ENCODE measurements at regions not wholly inside any gene's neighbourhood (a gene's known extent, or its start where the extent isn't known, plus 50 kb on each side); places are given as distances from the start of the nearest gene placed in this dataset.

- Histone ChIP-seq H3K27ac (ENCODE audit: low read depth, low read length) (no peak overlapping the region), H3K4me2 (ENCODE audit: low read depth, low read length, poor library complexity, severe bottlenecking) (no peak overlapping the region), H3K4me3 (ENCODE audit: insufficient read depth, low read length, poor library complexity, severe bottlenecking) (no peak overlapping the region)
Observed at GRCh38 chr12:45131506-45131905, 80.6 kb upstream of the DBX2 start.

GRCh38 chr12:45138609-45139008 lies 77.3 kb upstream of the ANO6 start:
- Histone ChIP-seq H2AFZ (ENCODE audit: low read depth, low read length, severe bottlenecking) (no peak overlapping the region), H3K9ac (ENCODE audit: low read length) (no peak overlapping the region), H3F3A (ENCODE audit: insufficient read depth) (no peaks in the 10 kb centered on the region), H3K27ac (ENCODE audit: low read depth, low read length) (no peak overlapping the region), H4K20me1 (ENCODE audit: low read depth, low read length) (no peaks in the 10 kb centered on the region), H3K9me2 (replicated peaks; ENCODE audit: insufficient read depth, low read length) (no peaks in the 10 kb centered on the region), H3K4me2 (ENCODE audit: low read depth, low read length, poor library complexity, severe bottlenecking) (no peak overlapping the region), H3K27me3 (ENCODE audit: low read length) (no peaks in the 10 kb centered on the region), H3K79me2 (ENCODE audit: insufficient read depth, low read length) (no peaks in the 10 kb centered on the region), H3K36me3 (ENCODE audit: low read length) (no peaks in the 10 kb centered on the region), H3K9me3 (ENCODE audit: insufficient read depth, low read length) (no peaks in the 10 kb centered on the region), H3K4me3 (ENCODE audit: insufficient read depth, low read length, poor library complexity, severe bottlenecking) (no peak overlapping the region)
- no peak for TF ChIP-seq EZH2phosphoT487 (conservative IDR thresholded peaks at IDR 0.05; ENCODE audit: low read length)
- TF ChIP-seq CTCF (IDR thresholded peaks at IDR 0.05; ENCODE audit: insufficient read depth, low read length, poor library complexity, severe bottlenecking): no peak

More at GRCh38 chr12:45131506-45131905, 80.6 kb upstream of the DBX2 start:
- Histone ChIP-seq H3K27me3 (ENCODE audit: low read length) (no peaks in the 10 kb centered on the region), H3K79me2 (ENCODE audit: insufficient read depth, low read length) (no peaks in the 10 kb centered on the region), H2AFZ (ENCODE audit: low read depth, low read length, severe bottlenecking) (no peak overlapping the region), H3F3A (ENCODE audit: insufficient read depth) (no peaks in the 10 kb centered on the region), H4K20me1 (ENCODE audit: low read depth, low read length) (no peaks in the 10 kb centered on the region), H3K9me3 (ENCODE audit: insufficient read depth, low read length) (no peaks in the 10 kb centered on the region), H3K36me3 (ENCODE audit: low read length) (no peaks in the 10 kb centered on the region), H3K9me2 (replicated peaks; ENCODE audit: insufficient read depth, low read length) (no peaks in the 10 kb centered on the region), H3K9ac (ENCODE audit: low read length) (no peak overlapping the region)
- TF ChIP-seq CTCF (IDR thresholded peaks at IDR 0.05; ENCODE audit: insufficient read depth, low read length, poor library complexity, severe bottlenecking) (no peak), EZH2phosphoT487 (conservative IDR thresholded peaks at IDR 0.05; ENCODE audit: low read length) (no peak)

- Histone ChIP-seq H3K27ac (ENCODE audit: low read depth, low read length) (no peak overlapping the region), H3K9me3 (ENCODE audit: insufficient read depth, low read length) (peaks cover 14% of the 10 kb centered on the region; the same call in 1 of the 2 replicates), H2AFZ (ENCODE audit: low read depth, low read length, severe bottlenecking) (no peak overlapping the region), H3K9ac (ENCODE audit: low read length) (no peak overlapping the region), H3K27me3 (ENCODE audit: low read length) (no peaks in the 10 kb centered on the region), H3F3A (ENCODE audit: insufficient read depth) (no peaks in the 10 kb centered on the region), H4K20me1 (ENCODE audit: low read depth, low read length) (no peaks in the 10 kb centered on the region), H3K9me2 (replicated peaks; ENCODE audit: insufficient read depth, low read length) (no peaks in the 10 kb centered on the region), H3K4me2 (ENCODE audit: low read depth, low read length, poor library complexity, severe bottlenecking) (no peak overlapping the region), H3K36me3 (ENCODE audit: low read length) (no peaks in the 10 kb centered on the region), H3K4me3 (ENCODE audit: insufficient read depth, low read length, poor library complexity, severe bottlenecking) (no peak overlapping the region), H3K79me2 (ENCODE audit: insufficient read depth, low read length) (no peaks in the 10 kb centered on the region)
- TF ChIP-seq EZH2phosphoT487 (conservative IDR thresholded peaks at IDR 0.05; ENCODE audit: low read length) (no peak), CTCF (IDR thresholded peaks at IDR 0.05; ENCODE audit: insufficient read depth, low read length, poor library complexity, severe bottlenecking) (no peak)
Observed at GRCh38 chr12:45148006-45148405, 67.9 kb upstream of the ANO6 start.
